ENCODE measurements at regions not wholly inside any gene's neighbourhood (a gene's known extent, or its start where the extent isn't known, plus 50 kb on each side); places are given as distances from the start of the nearest gene placed in this dataset.

DNA sequence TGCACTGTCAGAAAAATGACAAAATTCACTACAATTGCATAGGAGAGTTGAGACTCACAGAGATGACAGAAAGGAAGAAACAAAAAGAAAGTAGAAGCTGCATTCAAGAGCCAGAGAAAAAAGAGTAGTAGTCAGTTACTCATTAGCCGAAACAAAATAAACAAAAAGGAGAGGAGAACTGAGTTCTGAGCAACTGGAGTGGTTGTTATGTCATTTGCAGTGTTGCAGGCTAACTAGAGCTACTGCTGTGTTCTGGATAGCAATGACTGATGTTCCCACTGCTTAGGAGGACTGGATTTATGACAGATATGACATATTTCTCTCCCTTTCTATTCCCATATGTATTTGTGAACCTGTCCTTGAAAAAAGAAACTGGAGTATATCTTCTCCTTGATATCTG, 482.6 kb downstream of the RFC3 start:
- ChIA-PET CTCF (no interaction called here), RAD21 (ENCODE audit: low non-redundant PET in 1 of 2, low total read pairs in 2 of 2, uncharacterized antibody in 2 of 2, unreplicated experiment in 2 of 2) (no interaction called here), POLR2A (no interaction called here)
- H3K4me3 ChIP-seq (replicated peaks in 1 of 2; ENCODE audit: low read depth in 1 of 2, low read length in 2 of 2), result no peak overlapping the region
- no peak overlapping the region for H2AFZ ChIP-seq (ENCODE audit: low read depth, low read length, poor library complexity, severe bottlenecking)
- TF ChIP-seq EZH2phosphoT487 (IDR thresholded peaks at IDR 0.05; ENCODE audit: borderline replicate concordance) (no peak), ZFX (IDR thresholded peaks at IDR 0.05) (no peak), CEBPB (IDR thresholded peaks at IDR 0.05; ENCODE audit: low read depth) (no peak), JUND (IDR thresholded peaks at IDR 0.05) (no peak), EZH2 (IDR thresholded peaks at IDR 0.05) (no peak), CBX3 (IDR thresholded peaks at IDR 0.05; ENCODE audit: low read depth) (no peak), EGR1 (IDR thresholded peaks at IDR 0.05; ENCODE audit: low read depth) (no peak), SIN3A (IDR thresholded peaks at IDR 0.05; ENCODE audit: low read depth) (no peak), YY1 (IDR thresholded peaks at IDR 0.05; ENCODE audit: extremely low read depth, insufficient replicate concordance, low read depth, low read length) (no peak), POLR2A (IDR thresholded peaks at IDR 0.05; ENCODE audit: borderline replicate concordance, extremely low read depth, insufficient read depth, insufficient read length) (no peak), ELF1 (IDR thresholded peaks at IDR 0.05; ENCODE audit: borderline replicate concordance, low read depth) (no peak), POLR2AphosphoS5 (IDR thresholded peaks at IDR 0.05; ENCODE audit: low read depth, low read length) (no peak)
- TF ChIP-seq, protein P1, sequence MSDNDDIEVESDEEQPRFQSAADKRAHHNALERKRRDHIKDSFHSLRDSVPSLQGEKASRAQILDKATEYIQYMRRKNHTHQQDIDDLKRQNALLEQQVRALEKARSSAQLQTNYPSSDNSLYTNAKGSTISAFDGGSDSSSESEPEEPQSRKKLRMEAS (IDR thresholded peaks at IDR 0.05), result no peak
- TF ChIP-seq, protein P2, sequence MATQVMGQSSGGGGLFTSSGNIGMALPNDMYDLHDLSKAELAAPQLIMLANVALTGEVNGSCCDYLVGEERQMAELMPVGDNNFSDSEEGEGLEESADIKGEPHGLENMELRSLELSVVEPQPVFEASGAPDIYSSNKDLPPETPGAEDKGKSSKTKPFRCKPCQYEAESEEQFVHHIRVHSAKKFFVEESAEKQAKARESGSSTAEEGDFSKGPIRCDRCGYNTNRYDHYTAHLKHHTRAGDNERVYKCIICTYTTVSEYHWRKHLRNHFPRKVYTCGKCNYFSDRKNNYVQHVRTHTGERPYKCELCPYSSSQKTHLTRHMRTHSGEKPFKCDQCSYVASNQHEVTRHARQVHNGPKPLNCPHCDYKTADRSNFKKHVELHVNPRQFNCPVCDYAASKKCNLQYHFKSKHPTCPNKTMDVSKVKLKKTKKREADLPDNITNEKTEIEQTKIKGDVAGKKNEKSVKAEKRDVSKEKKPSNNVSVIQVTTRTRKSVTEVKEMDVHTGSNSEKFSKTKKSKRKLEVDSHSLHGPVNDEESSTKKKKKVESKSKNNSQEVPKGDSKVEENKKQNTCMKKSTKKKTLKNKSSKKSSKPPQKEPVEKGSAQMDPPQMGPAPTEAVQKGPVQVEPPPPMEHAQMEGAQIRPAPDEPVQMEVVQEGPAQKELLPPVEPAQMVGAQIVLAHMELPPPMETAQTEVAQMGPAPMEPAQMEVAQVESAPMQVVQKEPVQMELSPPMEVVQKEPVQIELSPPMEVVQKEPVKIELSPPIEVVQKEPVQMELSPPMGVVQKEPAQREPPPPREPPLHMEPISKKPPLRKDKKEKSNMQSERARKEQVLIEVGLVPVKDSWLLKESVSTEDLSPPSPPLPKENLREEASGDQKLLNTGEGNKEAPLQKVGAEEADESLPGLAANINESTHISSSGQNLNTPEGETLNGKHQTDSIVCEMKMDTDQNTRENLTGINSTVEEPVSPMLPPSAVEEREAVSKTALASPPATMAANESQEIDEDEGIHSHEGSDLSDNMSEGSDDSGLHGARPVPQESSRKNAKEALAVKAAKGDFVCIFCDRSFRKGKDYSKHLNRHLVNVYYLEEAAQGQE (IDR thresholded peaks at IDR 0.05; ENCODE audit: low read depth), result no peak
- TF ChIP-seq, protein P3, sequence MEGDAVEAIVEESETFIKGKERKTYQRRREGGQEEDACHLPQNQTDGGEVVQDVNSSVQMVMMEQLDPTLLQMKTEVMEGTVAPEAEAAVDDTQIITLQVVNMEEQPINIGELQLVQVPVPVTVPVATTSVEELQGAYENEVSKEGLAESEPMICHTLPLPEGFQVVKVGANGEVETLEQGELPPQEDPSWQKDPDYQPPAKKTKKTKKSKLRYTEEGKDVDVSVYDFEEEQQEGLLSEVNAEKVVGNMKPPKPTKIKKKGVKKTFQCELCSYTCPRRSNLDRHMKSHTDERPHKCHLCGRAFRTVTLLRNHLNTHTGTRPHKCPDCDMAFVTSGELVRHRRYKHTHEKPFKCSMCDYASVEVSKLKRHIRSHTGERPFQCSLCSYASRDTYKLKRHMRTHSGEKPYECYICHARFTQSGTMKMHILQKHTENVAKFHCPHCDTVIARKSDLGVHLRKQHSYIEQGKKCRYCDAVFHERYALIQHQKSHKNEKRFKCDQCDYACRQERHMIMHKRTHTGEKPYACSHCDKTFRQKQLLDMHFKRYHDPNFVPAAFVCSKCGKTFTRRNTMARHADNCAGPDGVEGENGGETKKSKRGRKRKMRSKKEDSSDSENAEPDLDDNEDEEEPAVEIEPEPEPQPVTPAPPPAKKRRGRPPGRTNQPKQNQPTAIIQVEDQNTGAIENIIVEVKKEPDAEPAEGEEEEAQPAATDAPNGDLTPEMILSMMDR (IDR thresholded peaks at IDR 0.05 in 2 of 3, conservative IDR thresholded peaks at IDR 0.05 in 1 of 3; ENCODE audit: borderline replicate concordance in 1 of 3, insufficient read depth in 1 of 3, low read depth in 2 of 3, low read length in 2 of 3), result no peak
- TF ChIP-seq, protein P4, sequence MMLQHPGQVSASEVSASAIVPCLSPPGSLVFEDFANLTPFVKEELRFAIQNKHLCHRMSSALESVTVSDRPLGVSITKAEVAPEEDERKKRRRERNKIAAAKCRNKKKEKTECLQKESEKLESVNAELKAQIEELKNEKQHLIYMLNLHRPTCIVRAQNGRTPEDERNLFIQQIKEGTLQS (IDR thresholded peaks at IDR 0.05), result no peak
- ATAC-seq (no peak), DNase-seq (ENCODE audit: low read depth, low spot score) (no peak)
- no peaks in the 10 kb centered on the region for H4K20me1 ChIP-seq (ENCODE audit: insufficient read depth)
- no peak overlapping the region for H3K27ac ChIP-seq (ENCODE audit: low read depth, low read length)
- H3K4me1 ChIP-seq (ENCODE audit: control insufficient read depth in 1 of 2, insufficient read depth in 2 of 2, low read length in 2 of 2), result no peaks in the 10 kb centered on the region
- H3K9me3 ChIP-seq (ENCODE audit: control insufficient read depth in 1 of 2, insufficient read depth in 1 of 2, low read depth in 1 of 2, low read length in 2 of 2), result no peaks in the 10 kb centered on the region
- H3K4me2 ChIP-seq (ENCODE audit: low read length), result no peak overlapping the region
- no TSS peak for BruUV-seq (replicated peaks)
- H3K36me3 ChIP-seq (ENCODE audit: control insufficient read depth in 1 of 2, insufficient read depth in 2 of 2, low read length in 2 of 2), result no peaks in the 10 kb centered on the region
- no peaks in the 10 kb centered on the region for H3K27me3 ChIP-seq (ENCODE audit: insufficient read depth, low read length)
- no peak overlapping the region for H3K9ac ChIP-seq (ENCODE audit: low read length)
- H3K79me2 ChIP-seq (ENCODE audit: insufficient read depth, low read length), result no peaks in the 10 kb centered on the region
- intact Hi-C loops (cut with micrococcal nuclease), result no loop called here
- H3K9me2 ChIP-seq (ENCODE audit: insufficient read depth), result no peaks in the 10 kb centered on the region
